Mesenchymal stem cell (in vitro differentiated cells and primary cell): ENCODE measurements at regions not wholly inside any gene's neighbourhood (a gene's known extent, or its start where the extent isn't known, plus 50 kb on each side); places are given as distances from the start of the nearest gene placed in this dataset.

ENCODE experiments used
- DNase-seq: peaks from one replicate; pipeline ENCODE4 v3.0.0-alpha.2; 2013
- H2AFZ ChIP-seq: one replicate; pipeline ENCODE4 v1.6.1; 2013; ENCODE audit warnings: low read depth, mild to moderate bottlenecking, control low read depth, inconsistent platforms, low read length, moderate library complexity
- H2AK5ac ChIP-seq: 2 replicates; pipeline ENCODE4 v1.6.1; 2013; ENCODE audit warnings: low read length, moderate library complexity, mild to moderate bottlenecking, inconsistent platforms; ENCODE audit not compliant: severe bottlenecking
- H2BK120ac ChIP-seq: one replicate; pipeline ENCODE4 v1.6.1; 2013; ENCODE audit warnings: low read depth, mild to moderate bottlenecking, inconsistent platforms, low read length, moderate library complexity
- H2BK12ac ChIP-seq, 2 experiments: one replicate each; pipeline ENCODE4 v1.6.1; 2013; ENCODE audit warnings: inconsistent platforms in 2 of 2, low read length in 2 of 2, mild to moderate bottlenecking in 2 of 2, moderate library complexity in 2 of 2, control low read depth in 1 of 2
- H2BK15ac ChIP-seq: one replicate; pipeline ENCODE4 v1.6.1; 2013; ENCODE audit warnings: mild to moderate bottlenecking, low read depth, inconsistent platforms; ENCODE audit not compliant: poor library complexity, severe bottlenecking
- H2BK5ac ChIP-seq: 2 replicates; pipeline ENCODE4 v1.6.1; 2013; ENCODE audit warnings: low read depth, mild to moderate bottlenecking, low read length, control low read depth, inconsistent platforms; ENCODE audit not compliant: poor library complexity, severe bottlenecking
- H3K14ac ChIP-seq, 2 experiments: one replicate each; pipeline ENCODE4 v1.6.1; 2013; ENCODE audit warnings: inconsistent platforms in 2 of 2, low read length in 2 of 2, control low read depth in 1 of 2, mild to moderate bottlenecking in 1 of 2, moderate library complexity in 1 of 2
- H3K18ac ChIP-seq, 2 experiments: one replicate each; pipeline ENCODE4 v1.6.1; 2013; ENCODE audit warnings: inconsistent platforms in 2 of 2, low read length in 2 of 2, control low read depth in 1 of 2, low read depth in 1 of 2, mild to moderate bottlenecking in 1 of 2
- H3K23ac ChIP-seq, 2 experiments: one replicate each; pipeline ENCODE4 v1.6.1; 2013; ENCODE audit warnings: inconsistent platforms in 2 of 2, low read length in 2 of 2, mild to moderate bottlenecking in 2 of 2, moderate library complexity in 2 of 2, control low read depth in 1 of 2
- H3K27ac ChIP-seq: 2 replicates; pipeline ENCODE4 v1.5.1; 2013; ENCODE audit warnings: mild to moderate bottlenecking, moderate library complexity, low read length, control low read depth, inconsistent platforms; ENCODE audit not compliant: poor library complexity, severe bottlenecking
- H3K27me3 ChIP-seq, 2 experiments: 2 replicates each; pipeline versions ENCODE4 v1.6.1 to v1.7.0; 2013; ENCODE audit warnings: low read length in 2 of 2, mild to moderate bottlenecking in 2 of 2, moderate library complexity in 2 of 2, control low read depth in 1 of 2, inconsistent platforms in 1 of 2; ENCODE audit not compliant: control insufficient read depth in 1 of 2, insufficient read depth in 1 of 2
- H3K36me3 ChIP-seq, 2 experiments: 2 replicates each; pipeline versions ENCODE4 v1.6.1 to v1.7.0; 2013; ENCODE audit warnings: low read length in 2 of 2, control low read depth in 1 of 2, inconsistent platforms in 1 of 2, low read depth in 1 of 2, mild to moderate bottlenecking in 1 of 2; ENCODE audit not compliant: insufficient read depth in 2 of 2, control insufficient read depth in 1 of 2
- H3K4ac ChIP-seq, 2 experiments: one replicate each; pipeline ENCODE4 v1.6.1; 2013; ENCODE audit warnings: inconsistent platforms in 2 of 2, low read length in 2 of 2, mild to moderate bottlenecking in 2 of 2, moderate library complexity in 2 of 2, control low read depth in 1 of 2, low read depth in 1 of 2
- H3K4me1 ChIP-seq: 2 replicates; pipeline ENCODE4 v1.6.1; 2013; ENCODE audit warnings: low read depth, low read length, control low read depth; ENCODE audit not compliant: control insufficient read depth, insufficient read depth
- H3K4me2 ChIP-seq: 2 replicates; pipeline ENCODE4 v1.6.1; 2013; ENCODE audit warnings: low read length, mild to moderate bottlenecking, inconsistent platforms; ENCODE audit not compliant: poor library complexity, severe bottlenecking
- H3K4me3 ChIP-seq, 2 experiments: 2 replicates each; pipeline versions ENCODE4 v1.5.1 to v1.7.0; 2013; ENCODE audit warnings: low read length in 2 of 2, mild to moderate bottlenecking in 2 of 2, control low read depth in 1 of 2, low read depth in 1 of 2; ENCODE audit not compliant: insufficient read depth in 1 of 2
- H3K79me1 ChIP-seq: replicated peaks from 2 replicates; pipeline ENCODE4 v1.6.1; 2013; ENCODE audit warnings: mild to moderate bottlenecking, control low read depth, low read length, inconsistent platforms; ENCODE audit not compliant: poor library complexity, severe bottlenecking
- H3K9ac ChIP-seq: 2 replicates; pipeline ENCODE4 v1.7.0; 2013; ENCODE audit warnings: mild to moderate bottlenecking, low read length, moderate library complexity
- H3K9me3 ChIP-seq: 2 replicates; pipeline ENCODE4 v1.7.0; 2013; ENCODE audit warnings: mild to moderate bottlenecking, low read length; ENCODE audit not compliant: control insufficient read depth
- H4K8ac ChIP-seq: one replicate; pipeline ENCODE4 v1.6.1; 2013; ENCODE audit warnings: inconsistent platforms, mild to moderate bottlenecking, low read length, moderate library complexity
- H4K91ac ChIP-seq: one replicate; pipeline ENCODE4 v1.6.1; 2013; ENCODE audit warnings: mild to moderate bottlenecking, low read length, inconsistent platforms
- WGBS: methylation state at CpG from one replicate; pipeline ENCODE4 v1.1.7; 2013; ENCODE audit warnings: mixed read lengths; 5-methylcytosine and 5-hydroxymethylcytosine counted together

DNA sequence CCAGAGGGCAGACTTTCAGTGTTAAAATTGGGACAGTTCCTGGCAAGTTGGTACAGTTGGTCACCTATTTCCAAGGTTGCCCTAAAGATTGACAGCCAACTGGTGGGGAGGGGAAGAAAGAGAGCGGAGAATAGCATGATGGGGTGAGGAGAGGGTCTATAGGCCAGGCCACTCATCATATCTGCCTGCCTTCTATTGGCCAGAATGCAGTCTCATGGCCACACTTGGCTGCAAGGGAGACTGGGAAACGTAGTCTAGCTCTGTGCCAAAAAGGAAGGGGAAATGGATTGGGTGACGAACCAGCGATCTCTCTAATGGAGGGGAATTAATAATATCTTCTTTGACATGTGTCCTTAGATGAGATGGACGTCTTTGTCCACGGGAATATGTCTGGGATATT, 197.4 kb upstream of the ATP6AP2 start:
- H3K36me3 ChIP-seq: no peaks in the 10 kb centered on the region
- no peak overlapping the region for H3K4me3 ChIP-seq
- H3K9ac ChIP-seq: no peak overlapping the region
- no peaks in the 10 kb centered on the region for H3K9me3 ChIP-seq
- H2BK15ac ChIP-seq: no peak overlapping the region
- H2AK5ac ChIP-seq: no peak overlapping the region
- H3K4me2 ChIP-seq: no peak overlapping the region
- H3K4ac ChIP-seq: no peak overlapping the region
- H2BK120ac ChIP-seq: no peak overlapping the region
- H2AFZ ChIP-seq: no peak overlapping the region
- no peak for DNase-seq
- H3K4me1 ChIP-seq: peaks cover 8% of the 10 kb centered on the region
- H3K18ac ChIP-seq: no peak overlapping the region
- H3K23ac ChIP-seq: no peak overlapping the region
- H3K14ac ChIP-seq: no peak overlapping the region
- H3K27ac ChIP-seq: no peak overlapping the region
- peaks cover 0 to 50% of the 10 kb centered on the region in 2 experiments for H3K27me3 ChIP-seq
- no peak overlapping the region for H2BK5ac ChIP-seq
- 78% methylated on average over 6 of the region's 6 CpGs for WGBS
- no peak overlapping the region for H2BK12ac ChIP-seq
- no peaks in the 10 kb centered on the region for H3K79me1 ChIP-seq
- no peak overlapping the region for H4K91ac ChIP-seq
- no peak overlapping the region for H4K8ac ChIP-seq

DNA sequence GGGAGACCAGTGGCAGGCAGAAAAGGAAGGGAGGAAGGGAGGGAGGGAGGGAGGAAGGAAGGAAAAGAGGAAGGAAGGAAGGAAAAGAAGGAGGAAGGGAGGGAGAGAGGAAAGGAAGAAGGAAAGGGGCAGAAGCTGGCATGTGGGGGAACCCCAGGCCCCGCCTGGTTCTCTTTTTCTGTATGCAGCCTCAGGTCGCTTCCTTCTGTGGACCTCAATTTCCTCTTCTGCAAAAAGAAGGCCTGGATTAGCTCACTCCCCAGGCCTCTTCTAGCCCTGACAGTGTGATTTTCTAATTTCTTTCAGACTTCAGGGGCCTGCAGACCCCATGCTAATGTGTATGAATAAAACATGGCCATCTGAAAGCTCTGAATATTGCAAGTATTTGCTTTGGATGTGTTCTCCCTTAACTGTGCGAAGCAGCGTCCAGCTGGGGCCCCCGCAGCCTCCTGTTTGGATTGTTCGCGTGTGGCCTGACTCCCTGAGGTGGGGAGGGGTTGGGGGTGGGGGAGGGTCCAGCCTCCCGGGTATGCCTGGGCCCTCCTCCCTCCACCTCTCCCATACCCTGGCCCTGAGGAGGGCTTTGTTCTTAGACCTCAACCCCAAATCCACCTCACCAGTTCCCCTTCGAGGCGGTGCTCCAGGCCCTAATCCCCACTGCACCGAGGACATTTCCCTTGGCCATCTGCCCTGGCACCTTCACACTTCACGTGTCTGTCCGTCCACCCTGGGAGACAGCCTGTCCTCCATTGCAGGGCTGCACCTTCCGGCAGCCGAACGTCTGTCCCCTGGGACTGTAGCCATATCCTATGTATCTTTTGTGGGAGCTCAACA, 199.9 kb upstream of the ATP6AP2 start:
- H3K27me3 ChIP-seq: peaks cover 0 to 56% of the 10 kb centered on the region in 2 experiments
- no peak for DNase-seq
- H3K18ac ChIP-seq: no peak overlapping the region
- no peak overlapping the region for H3K4me2 ChIP-seq
- H3K23ac ChIP-seq: no peak overlapping the region
- no peak overlapping the region for H3K14ac ChIP-seq
- H2AK5ac ChIP-seq: no peak overlapping the region
- no peak overlapping the region for H4K8ac ChIP-seq
- no peaks in the 10 kb centered on the region for H3K9me3 ChIP-seq
- no peak overlapping the region for H4K91ac ChIP-seq
- H3K79me1 ChIP-seq: no peaks in the 10 kb centered on the region
- no peak overlapping the region for H2BK5ac ChIP-seq
- no peak overlapping the region for H3K9ac ChIP-seq
- H2BK12ac ChIP-seq: no peak overlapping the region
- H3K4me1 ChIP-seq: peaks cover 8% of the 10 kb centered on the region
- H2BK120ac ChIP-seq: no peak overlapping the region
- WGBS: 76% methylated on average over 10 of the region's 16 CpGs
- no peak overlapping the region for H2AFZ ChIP-seq
- H3K4ac ChIP-seq: no peak overlapping the region
- no peak overlapping the region for H2BK15ac ChIP-seq
- H3K4me3 ChIP-seq: no peak overlapping the region
- H3K27ac ChIP-seq: no peak overlapping the region
- no peaks in the 10 kb centered on the region for H3K36me3 ChIP-seq

DNA sequence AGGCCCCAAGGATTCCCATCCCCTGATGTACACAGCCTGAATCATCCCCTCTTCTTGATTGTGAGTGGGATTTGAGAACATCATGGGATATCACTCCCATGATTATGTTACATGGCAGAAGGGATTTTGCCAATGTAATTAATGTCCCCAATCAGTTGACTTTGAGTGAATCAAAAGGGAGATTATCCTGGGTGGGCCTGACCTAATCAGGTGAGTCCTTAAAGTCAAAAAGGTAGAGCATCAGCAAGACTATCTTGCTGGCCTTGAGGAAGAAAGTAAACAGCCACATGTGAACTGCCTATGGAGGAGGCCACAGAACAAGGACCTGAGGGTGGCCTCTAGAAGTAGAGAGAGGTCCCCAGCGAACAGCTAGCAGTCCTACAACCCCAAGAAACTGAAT, 203.1 kb upstream of the ATP6AP2 start:
- Histone ChIP-seq H4K91ac (no peak overlapping the region), H4K8ac (no peak overlapping the region), H3K14ac (no peak overlapping the region), H3K27ac (no peak overlapping the region), H3K4ac (no peak overlapping the region), H3K9ac (no peak overlapping the region), H3K18ac (no peak overlapping the region), H3K4me1 (no peaks in the 10 kb centered on the region), H2AFZ (no peak overlapping the region), H2AK5ac (no peak overlapping the region), H3K4me2 (no peak overlapping the region), H3K36me3 (no peaks in the 10 kb centered on the region), H3K79me1 (no peaks in the 10 kb centered on the region), H3K27me3 (peaks cover 0 to 45% of the 10 kb centered on the region in 2 experiments), H2BK12ac (no peak overlapping the region), H2BK15ac (no peak overlapping the region), H3K9me3 (no peaks in the 10 kb centered on the region), H3K4me3 (no peak overlapping the region), H3K23ac (no peak overlapping the region), H2BK120ac (no peak overlapping the region), H2BK5ac (no peak overlapping the region)
- DNase-seq: no peak
- WGBS: no CpG with 5 or more reads among the region's 1 CpG

DNA sequence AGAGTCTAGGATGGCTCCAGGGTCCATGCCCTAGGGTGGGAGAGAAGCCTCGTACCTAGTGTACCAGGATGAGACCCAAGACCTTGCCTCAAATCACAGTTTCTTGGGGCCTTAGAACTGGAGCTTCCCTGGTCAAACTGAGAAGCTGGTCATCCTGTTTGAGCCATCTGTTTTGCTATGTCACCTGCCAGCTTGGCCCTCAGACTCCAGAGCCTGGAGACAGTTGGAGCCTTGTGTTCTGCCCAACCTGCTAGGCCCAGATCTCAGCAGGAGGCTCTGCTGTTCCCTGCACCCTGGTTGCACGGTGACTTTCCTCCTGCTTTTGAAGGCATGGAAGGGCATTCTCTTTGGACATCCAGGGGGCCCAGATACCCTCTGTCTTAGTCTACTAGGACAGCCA, 206.3 kb upstream of the ATP6AP2 start:
- no peak overlapping the region for H3K18ac ChIP-seq
- no peak overlapping the region for H3K9ac ChIP-seq
- peaks cover 2% of the 10 kb centered on the region for H3K4me1 ChIP-seq
- H2AFZ ChIP-seq: no peak overlapping the region
- 61% methylated on average over 1 of the region's 2 CpGs for WGBS
- no peak overlapping the region for H3K4me3 ChIP-seq
- H3K14ac ChIP-seq: no peak overlapping the region
- no peak overlapping the region for H2BK120ac ChIP-seq
- DNase-seq: no peak
- H3K27me3 ChIP-seq: peaks cover 0 to 62% of the 10 kb centered on the region in 2 experiments
- no peak overlapping the region for H4K8ac ChIP-seq
- no peak overlapping the region for H3K27ac ChIP-seq
- no peak overlapping the region for H2BK15ac ChIP-seq
- H2BK5ac ChIP-seq: no peak overlapping the region
- no peak overlapping the region for H3K4me2 ChIP-seq
- no peaks in the 10 kb centered on the region for H3K79me1 ChIP-seq
- H3K4ac ChIP-seq: no peak overlapping the region
- H3K23ac ChIP-seq: no peak overlapping the region
- H3K9me3 ChIP-seq: no peaks in the 10 kb centered on the region
- no peaks in the 10 kb centered on the region for H3K36me3 ChIP-seq
- H2AK5ac ChIP-seq: no peak overlapping the region
- H4K91ac ChIP-seq: no peak overlapping the region
- H2BK12ac ChIP-seq: no peak overlapping the region
